AG09319 (cell line): ENCODE measurements at regions not wholly inside any gene's neighbourhood (a gene's known extent, or its start where the extent isn't known, plus 50 kb on each side); places are given as distances from the start of the nearest gene placed in this dataset.
"Not testable (repeated sequence)": the region's sequence is repeated elsewhere in the genome, so short reads cannot be mapped to it uniquely, and the experiment has no call there.

Source experiments
- DNase-seq: peaks from one replicate; pipeline ENCODE4 v3.0.0-alpha.2; 2010; ENCODE audit warnings: low read depth; ENCODE audit errors: extremely low read depth
- CTCF ChIP-seq: IDR thresholded peaks from 2 replicates; pipeline ENCODE4 v1.5.1; 2011; ENCODE audit warnings: low read depth, mild to moderate bottlenecking, inconsistent platforms, low read length, moderate library complexity

- no peak for DNase-seq
- TF ChIP-seq CTCF = no peak
Observed at GRCh38 chr11:115608976-115609375, 104.8 kb upstream of the CADM1 start.

GRCh38 chr11:115607621-115608221, 103.5 kb upstream of the CADM1 start:
- no peak for TF ChIP-seq CTCF
- DNase-seq = no peak

- TF ChIP-seq CTCF = no peak
- DNase-seq = no peak
Observed at GRCh38 chr11:115606498-115607220, 102.4 kb upstream of the CADM1 start.

- no peak for TF ChIP-seq CTCF
- DNase-seq = no peak
Observed at GRCh38 chr11:115605871-115606497, 101.8 kb upstream of the CADM1 start.

- DNase-seq = not testable (repeated sequence)
Observed at GRCh38 chr11:115605397-115605796, 101.2 kb upstream of the CADM1 start.

GRCh38 chr11:115599125-115599524, 94.9 kb upstream of the CADM1 start:
- DNase-seq = no peak
- TF ChIP-seq CTCF = no peak

GRCh38 chr11:115598257-115598901, 94.2 kb upstream of the CADM1 start:
- no peak for DNase-seq
- no peak for TF ChIP-seq CTCF
